ENCODE measurements at regions not wholly inside any gene's neighbourhood (a gene's known extent, or its start where the extent isn't known, plus 50 kb on each side); places are given as distances from the start of the nearest gene placed in this dataset.
"Not testable (repeated sequence)": the region's sequence is repeated elsewhere in the genome, so short reads cannot be mapped to it uniquely, and the experiment has no call there.

DNA sequence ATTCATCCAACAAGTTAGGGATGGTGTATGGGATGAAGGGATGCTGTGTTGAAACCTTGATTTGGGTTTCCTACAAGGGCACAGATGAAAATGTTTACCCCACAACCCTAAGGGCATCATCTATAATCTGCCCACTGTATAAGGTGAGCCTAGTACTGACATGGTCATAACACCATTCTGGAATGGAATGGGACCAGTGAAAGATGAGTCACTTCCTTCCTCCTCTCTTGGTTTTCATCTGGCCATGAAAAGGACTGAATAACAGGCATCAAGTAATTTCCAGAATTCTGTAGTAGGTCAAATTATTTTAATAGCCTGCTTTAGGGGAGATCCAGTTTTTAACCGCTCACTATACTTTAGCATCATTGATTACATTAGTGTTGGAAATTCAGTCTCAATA, 538.6 kb downstream of the NR2F2 start:
- H3K4me1 ChIP-seq (ENCODE audit: control insufficient read depth in 5 of 5, insufficient read depth in 5 of 5, low read length in 5 of 5), result no peaks in the 10 kb centered on the region
- TF ChIP-seq, protein P1, sequence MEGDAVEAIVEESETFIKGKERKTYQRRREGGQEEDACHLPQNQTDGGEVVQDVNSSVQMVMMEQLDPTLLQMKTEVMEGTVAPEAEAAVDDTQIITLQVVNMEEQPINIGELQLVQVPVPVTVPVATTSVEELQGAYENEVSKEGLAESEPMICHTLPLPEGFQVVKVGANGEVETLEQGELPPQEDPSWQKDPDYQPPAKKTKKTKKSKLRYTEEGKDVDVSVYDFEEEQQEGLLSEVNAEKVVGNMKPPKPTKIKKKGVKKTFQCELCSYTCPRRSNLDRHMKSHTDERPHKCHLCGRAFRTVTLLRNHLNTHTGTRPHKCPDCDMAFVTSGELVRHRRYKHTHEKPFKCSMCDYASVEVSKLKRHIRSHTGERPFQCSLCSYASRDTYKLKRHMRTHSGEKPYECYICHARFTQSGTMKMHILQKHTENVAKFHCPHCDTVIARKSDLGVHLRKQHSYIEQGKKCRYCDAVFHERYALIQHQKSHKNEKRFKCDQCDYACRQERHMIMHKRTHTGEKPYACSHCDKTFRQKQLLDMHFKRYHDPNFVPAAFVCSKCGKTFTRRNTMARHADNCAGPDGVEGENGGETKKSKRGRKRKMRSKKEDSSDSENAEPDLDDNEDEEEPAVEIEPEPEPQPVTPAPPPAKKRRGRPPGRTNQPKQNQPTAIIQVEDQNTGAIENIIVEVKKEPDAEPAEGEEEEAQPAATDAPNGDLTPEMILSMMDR (IDR thresholded peaks at IDR 0.05; ENCODE audit: control extremely low read depth, extremely low read depth), result no peak
- peaks cover 0 to 9% (median 2%) of the 10 kb centered on the region in 4 donors for H3K9me3 ChIP-seq (ENCODE audit: control insufficient read depth in 4 of 4, insufficient read depth in 3 of 4, low read length in 3 of 4)
- H3K27me3 ChIP-seq (ENCODE audit: control insufficient read depth in 3 of 3, insufficient read depth in 3 of 3, low read length in 2 of 3), result peaks cover 0 to 4% (median 0%) of the 10 kb centered on the region in 3 donors
- DNase-seq (no peak), ATAC-seq (ENCODE audit: insufficient read depth, low FRiP score) (no peak)
- H3K4me3 ChIP-seq, result no peak overlapping the region
- no peak overlapping the region for H3K27ac ChIP-seq (ENCODE audit: low read depth in 1 of 2, low read length in 1 of 2)
- 95 to 99% methylated on average over 1 of the region's 1 CpG for WGBS, 2 donors
- H3K9ac ChIP-seq (ENCODE audit: insufficient read depth in 1 of 2, low read length in 2 of 2), result no peak overlapping the region
- no peaks in the 10 kb centered on the region for H3K36me3 ChIP-seq (ENCODE audit: control insufficient read depth in 4 of 4, insufficient read depth in 4 of 4, low read length in 4 of 4)

DNA sequence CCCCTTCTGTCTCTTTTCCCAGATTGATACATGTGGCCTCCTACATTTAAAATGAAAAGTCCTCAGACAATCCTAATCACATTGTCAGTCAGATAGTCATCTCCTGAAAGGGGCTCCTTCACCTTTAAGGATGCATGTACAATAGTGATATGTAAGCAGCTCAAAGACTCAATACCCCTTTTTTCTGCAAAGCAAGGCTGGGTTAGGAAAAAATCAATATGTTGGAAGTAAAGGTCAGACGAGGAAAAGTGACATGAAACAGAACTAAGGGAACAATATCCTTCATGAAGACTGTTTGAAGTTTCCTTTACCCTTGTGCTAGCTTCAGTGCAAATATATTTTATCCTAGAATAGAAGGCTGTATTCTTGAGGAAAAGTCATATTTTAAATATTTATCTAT, 539.3 kb downstream of the NR2F2 start:
- no peak overlapping the region for H3K27ac ChIP-seq (ENCODE audit: low read depth in 1 of 2, low read length in 1 of 2)
- peaks cover 0 to 4% (median 0%) of the 10 kb centered on the region in 3 donors for H3K27me3 ChIP-seq (ENCODE audit: control insufficient read depth in 3 of 3, insufficient read depth in 3 of 3, low read length in 2 of 3)
- TF ChIP-seq, protein P1 (IDR thresholded peaks at IDR 0.05; ENCODE audit: control extremely low read depth, extremely low read depth), result no peak
- DNase-seq, result no peak
- WGBS, 2 donors, result 58 to 64% methylated on average over 1 of the region's 1 CpG
- H3K4me1 ChIP-seq (ENCODE audit: control insufficient read depth in 5 of 5, insufficient read depth in 5 of 5, low read length in 5 of 5), result no peaks in the 10 kb centered on the region
- no peak overlapping the region for H3K4me3 ChIP-seq
- H3K9ac ChIP-seq (ENCODE audit: insufficient read depth in 1 of 2, low read length in 2 of 2), result no peak overlapping the region
- no peaks in the 10 kb centered on the region for H3K36me3 ChIP-seq (ENCODE audit: control insufficient read depth in 4 of 4, insufficient read depth in 4 of 4, low read length in 4 of 4)
- no peak for ATAC-seq (ENCODE audit: insufficient read depth, low FRiP score)
- peaks cover 0 to 9% (median 2%) of the 10 kb centered on the region in 4 donors for H3K9me3 ChIP-seq (ENCODE audit: control insufficient read depth in 4 of 4, insufficient read depth in 3 of 4, low read length in 3 of 4)

DNA sequence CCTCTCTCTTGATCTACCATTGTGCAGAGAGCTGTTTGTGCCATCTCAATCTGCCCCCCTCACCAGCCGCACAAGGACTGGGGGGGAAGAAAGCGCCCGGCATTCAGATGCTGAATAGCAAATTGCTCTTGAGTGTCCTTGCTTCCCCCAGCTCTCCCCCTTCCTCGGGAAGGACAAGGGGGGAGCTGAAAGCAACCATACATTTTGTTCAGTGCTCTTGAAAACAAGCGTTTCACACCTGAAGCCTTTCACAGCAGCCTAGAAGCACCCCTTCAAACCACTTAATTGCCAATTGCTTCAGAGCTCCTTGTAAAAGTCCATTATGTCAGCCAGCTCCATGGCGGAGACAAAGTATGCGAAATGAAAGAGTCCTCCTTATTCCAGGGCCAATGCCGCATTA, 540.1 kb downstream of the NR2F2 start:
- Histone ChIP-seq H3K9ac (ENCODE audit: insufficient read depth in 1 of 2, low read length in 2 of 2) (no peak overlapping the region), H3K4me1 (ENCODE audit: control insufficient read depth in 5 of 5, insufficient read depth in 5 of 5, low read length in 5 of 5) (no peaks in the 10 kb centered on the region), H3K4me3 (no peak overlapping the region), H3K36me3 (ENCODE audit: control insufficient read depth in 4 of 4, insufficient read depth in 4 of 4, low read length in 4 of 4) (no peaks in the 10 kb centered on the region), H3K27me3 (ENCODE audit: control insufficient read depth in 3 of 3, insufficient read depth in 3 of 3, low read length in 2 of 3) (peaks cover 0 to 4% (median 0%) of the 10 kb centered on the region in 3 donors), H3K9me3 (ENCODE audit: control insufficient read depth in 4 of 4, insufficient read depth in 3 of 4, low read length in 3 of 4) (peaks cover 0 to 9% (median 2%) of the 10 kb centered on the region in 4 donors), H3K27ac (ENCODE audit: low read depth in 1 of 2, low read length in 1 of 2) (no peak overlapping the region)
- DNase-seq, result peak; percentile 51 to 82 (median 59)
- WGBS, 2 donors, result 52 to 69% methylated on average over 8 of the region's 8 CpGs
- ATAC-seq (ENCODE audit: insufficient read depth, low FRiP score), result peak; percentile 27
- TF ChIP-seq, protein P1 (IDR thresholded peaks at IDR 0.05; ENCODE audit: control extremely low read depth, extremely low read depth), result no peak

DNA sequence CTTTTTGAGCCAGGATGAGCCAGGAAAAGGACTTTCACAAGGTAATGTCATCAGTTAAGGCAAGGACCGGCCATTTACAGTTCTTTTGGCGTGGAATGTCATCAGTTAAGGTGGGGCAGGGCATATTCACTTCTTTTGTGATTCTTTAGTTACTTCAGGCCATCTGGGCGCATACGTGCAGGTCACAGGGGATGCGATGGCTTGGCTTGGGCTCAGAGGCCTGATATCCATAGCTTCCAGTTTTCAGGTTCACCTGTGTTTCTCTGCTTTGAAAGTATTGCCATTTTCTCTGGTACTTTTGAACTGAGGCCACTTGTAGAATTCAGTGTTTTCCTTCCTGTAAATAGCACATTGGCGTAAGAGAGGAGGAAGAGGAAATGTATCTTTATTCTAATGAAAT, 546.9 kb downstream of the NR2F2 start:
- not testable (repeated sequence) for DNase-seq; H3K4me3 ChIP-seq; H3K36me3 ChIP-seq (ENCODE audit: control insufficient read depth in 4 of 4, insufficient read depth in 4 of 4, low read length in 4 of 4); H3K9ac ChIP-seq (ENCODE audit: insufficient read depth in 1 of 2, low read length in 2 of 2); H3K4me1 ChIP-seq (ENCODE audit: control insufficient read depth in 5 of 5, insufficient read depth in 5 of 5, low read length in 5 of 5); H3K9me3 ChIP-seq (ENCODE audit: control insufficient read depth in 4 of 4, insufficient read depth in 3 of 4, low read length in 3 of 4); H3K27ac ChIP-seq (ENCODE audit: low read depth in 1 of 2, low read length in 1 of 2); H3K27me3 ChIP-seq (ENCODE audit: control insufficient read depth in 3 of 3, insufficient read depth in 3 of 3, low read length in 2 of 3); ATAC-seq (ENCODE audit: insufficient read depth, low FRiP score)
- WGBS, 2 donors, result 88% methylated on average over 6 of the region's 6 CpGs

All from lung (tissue), 11 donors.